HL-60 (cell line): ENCODE measurements at regions not wholly inside any gene's neighbourhood (a gene's known extent, or its start where the extent isn't known, plus 50 kb on each side); places are given as distances from the start of the nearest gene placed in this dataset.

Experiments used
- DNase-seq, 2 experiments: peaks; one replicate each; pipeline ENCODE4 v3.0.0-alpha.2; 2010 to 2020; ENCODE audit warnings: low read depth in 1 of 2, low spot score in 1 of 2
- H3K27ac ChIP-seq: fragments of 250-450 bp; sonication (Bioruptor Pico); replicated peaks from 2 replicates; pipeline ENCODE4 v1.5.1; 2020; ENCODE audit warnings: mild to moderate bottlenecking, moderate library complexity
- H3K27me3 ChIP-seq: fragments of 250-450 bp; sonication (Bioruptor Pico); 2 replicates; pipeline ENCODE4 v1.5.1; 2021; ENCODE audit warnings: mild to moderate bottlenecking, moderate library complexity; ENCODE audit not compliant: insufficient read depth, poor library complexity, severe bottlenecking
- H3K4me3 ChIP-seq: replicated peaks from 2 replicates; pipeline ENCODE4 v1.5.1; 2011; ENCODE audit warnings: mild to moderate bottlenecking, control low read depth, low read length; ENCODE audit not compliant: insufficient read depth
- CTCF ChIP-seq: IDR thresholded peaks from one replicate; pipeline ENCODE4 v1.5.1; 2011; ENCODE audit warnings: low read length, control low read depth, inconsistent platforms; ENCODE audit not compliant: insufficient read depth
- GABPA ChIP-seq: IDR thresholded peaks from 2 replicates; pipeline ENCODE4 v1.6.1; 2012; ENCODE audit warnings: low read depth
- POLR2AphosphoS5 ChIP-seq: IDR thresholded peaks from 2 replicates; pipeline ENCODE4 v1.6.1; 2012; ENCODE audit warnings: low read depth
- REST ChIP-seq: IDR thresholded peaks from 2 replicates; pipeline ENCODE4 v1.6.1; 2012; ENCODE audit warnings: low read depth; ENCODE audit not compliant: insufficient replicate concordance
- SPI1 ChIP-seq: IDR thresholded peaks from 2 replicates; pipeline ENCODE4 v1.6.1; 2012; ENCODE audit warnings: low read depth, mild to moderate bottlenecking, borderline replicate concordance

GRCh38 chr7:49294611-49295010 is 370.3 kb downstream of the CDC14C start:
- Histone ChIP-seq H3K27me3 (no peaks in the 10 kb centered on the region), H3K4me3 (no peak overlapping the region), H3K27ac (no peak overlapping the region)
- TF ChIP-seq REST (no peak), CTCF (no peak)
- no peak for DNase-seq

- TF ChIP-seq GABPA (no peak), SPI1 (no peak), CTCF (no peak), REST (no peak), POLR2AphosphoS5 (no peak)
- DNase-seq = no peak
- Histone ChIP-seq H3K27ac (no peak overlapping the region), H3K4me3 (no peak overlapping the region), H3K27me3 (no peaks in the 10 kb centered on the region)
Observed at GRCh38 chr7:49295146-49295545, 370.8 kb downstream of the CDC14C start.

GRCh38 chr7:49297958-49298357 is 373.6 kb downstream of the CDC14C start:
- DNase-seq = no peak
- Histone ChIP-seq H3K27ac (no peak overlapping the region), H3K27me3 (no peaks in the 10 kb centered on the region), H3K4me3 (no peak overlapping the region)
- TF ChIP-seq SPI1 (no peak), REST (no peak), POLR2AphosphoS5 (no peak), CTCF (no peak), GABPA (no peak)
